Stimulated activated naive CD4-positive, alpha-beta T cell treated with Interleukin-2 at 50 U/mL for 16 hours (primary cell): ENCODE measurements at regions not wholly inside any gene's neighbourhood (a gene's known extent, or its start where the extent isn't known, plus 50 kb on each side); places are given as distances from the start of the nearest gene placed in this dataset.
"Not testable (repeated sequence)": the region's sequence is repeated elsewhere in the genome, so short reads cannot be mapped to it uniquely, and the experiment has no call there.

Experiments
- DNase-seq: peaks from one replicate; lab custom pipeline; 2025; lab: John Stamatoyannopoulos, UW

DNA sequence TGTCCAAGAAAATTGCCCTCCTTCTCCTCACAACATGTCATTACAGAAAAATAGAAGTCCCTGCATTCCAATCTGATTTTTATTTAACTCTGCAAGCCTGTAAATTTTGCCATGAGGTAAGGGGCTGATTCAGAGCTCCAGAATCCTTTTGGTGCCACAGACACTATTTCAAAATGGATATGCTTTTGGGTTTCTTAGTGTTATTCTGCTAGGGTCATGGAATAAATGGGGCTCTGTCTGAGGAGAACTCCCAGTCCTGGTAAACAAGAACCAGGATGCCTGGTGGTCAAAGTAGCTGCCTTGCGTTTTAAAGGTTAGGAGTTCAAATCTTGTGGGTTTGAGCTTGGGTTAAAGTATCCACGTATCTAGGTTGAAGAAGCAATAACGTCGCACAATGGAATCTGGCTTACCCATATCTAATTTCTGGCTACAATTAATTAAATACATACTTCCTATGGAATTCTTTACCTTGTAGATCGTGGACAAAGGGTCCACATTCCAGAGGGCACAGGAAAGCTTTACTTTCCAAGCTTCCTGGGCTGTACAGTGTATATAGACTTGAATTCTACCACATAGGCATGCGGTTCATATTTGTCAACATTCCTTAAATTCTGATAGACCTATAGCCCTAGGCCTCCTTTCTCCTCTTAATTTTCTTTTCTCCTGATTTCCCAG is 98.0 kb upstream of the CDC42BPA start:
- DNase-seq: no peak

DNA sequence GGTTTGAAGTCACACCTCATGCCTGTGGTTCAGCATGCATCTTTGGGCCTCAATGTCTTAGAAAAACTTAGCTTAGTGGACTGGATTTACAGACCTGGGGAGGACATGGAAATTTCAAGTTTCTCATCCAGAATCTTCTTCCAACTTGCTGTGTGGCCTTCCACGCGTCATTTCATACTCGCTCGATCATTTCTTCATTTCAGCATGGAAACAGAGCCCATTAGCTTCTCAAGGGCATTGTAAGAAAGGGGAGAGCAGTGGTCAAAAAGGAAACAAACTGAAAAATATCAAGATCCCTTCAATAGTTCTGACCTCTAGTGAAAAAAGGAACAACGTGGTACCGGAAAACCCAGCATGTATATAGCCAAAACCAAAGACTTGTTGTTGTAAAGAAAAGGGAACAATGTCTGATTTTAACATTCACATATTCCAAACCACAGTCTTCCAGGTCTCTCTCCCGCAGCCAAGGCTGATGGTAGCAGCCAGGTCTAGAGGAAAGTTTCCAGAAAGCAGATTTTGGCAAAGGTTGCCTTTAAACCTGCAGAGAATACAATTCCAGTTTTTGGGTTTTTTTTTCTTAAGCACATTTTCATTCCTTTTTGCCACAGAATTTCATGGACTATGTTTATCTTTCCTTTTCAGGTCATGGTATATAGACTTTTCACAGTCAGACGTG is 97.0 kb upstream of the CDC42BPA start:
- DNase-seq: no peak

DNA sequence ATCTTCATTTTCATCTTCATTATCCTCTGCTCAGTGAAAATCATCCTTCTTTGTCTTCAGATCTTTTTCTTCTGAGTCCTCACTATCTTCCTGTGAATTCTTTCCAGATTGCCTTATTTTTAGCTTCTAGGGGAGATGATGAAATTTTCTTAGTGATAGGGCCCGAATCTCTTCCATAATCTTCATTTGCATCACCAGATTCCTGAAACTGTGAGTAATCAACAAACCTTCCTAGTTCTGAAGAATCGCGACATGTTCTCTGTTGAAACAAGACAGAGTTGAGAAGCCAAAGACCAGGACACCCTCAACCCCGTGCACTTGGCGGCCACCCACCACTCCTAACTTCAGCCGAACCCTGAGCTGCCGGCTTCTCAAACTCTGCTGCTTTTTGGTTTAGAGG is 92.8 kb upstream of the CDC42BPA start:
- DNase-seq: no peak

DNA sequence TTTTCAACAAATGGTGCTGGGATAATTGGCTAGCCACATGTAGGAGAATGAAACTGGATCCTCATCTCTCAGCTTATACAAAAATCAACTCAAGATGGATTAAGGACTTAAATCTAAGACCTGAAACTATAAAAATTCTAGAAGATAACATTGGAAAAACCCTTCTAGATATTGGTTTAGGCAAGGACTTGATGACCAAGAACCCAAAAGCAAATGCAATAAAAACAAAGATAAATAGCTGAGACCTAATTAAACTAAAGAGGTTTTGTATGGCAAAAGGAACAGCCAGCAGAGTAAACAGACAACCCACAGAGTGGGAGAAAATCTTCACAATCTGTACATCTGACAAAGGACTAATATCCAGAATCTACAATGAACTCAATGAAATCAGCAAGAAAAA is 88.0 kb upstream of the CDC42BPA start:
- not testable (repeated sequence) for DNase-seq

DNA sequence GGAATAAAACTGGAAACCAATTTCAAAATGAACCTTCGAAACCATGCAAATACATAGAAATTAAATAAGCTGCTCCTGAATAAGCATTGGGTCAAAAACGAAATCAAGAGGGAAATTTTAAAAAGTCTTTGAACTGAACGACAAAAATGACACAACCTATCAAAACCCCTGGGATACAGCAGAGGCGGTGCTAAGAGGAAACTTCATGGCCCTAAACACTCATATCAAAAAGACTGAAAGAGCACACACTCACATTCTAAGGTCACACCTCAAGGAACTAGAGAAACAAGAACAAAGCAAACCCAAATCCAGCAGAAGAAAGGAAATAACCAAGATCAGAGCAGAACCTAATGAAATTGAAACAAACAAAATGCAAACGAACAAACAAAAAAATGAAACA is 85.2 kb upstream of the CDC42BPA start:
- DNase-seq: no peak

DNA sequence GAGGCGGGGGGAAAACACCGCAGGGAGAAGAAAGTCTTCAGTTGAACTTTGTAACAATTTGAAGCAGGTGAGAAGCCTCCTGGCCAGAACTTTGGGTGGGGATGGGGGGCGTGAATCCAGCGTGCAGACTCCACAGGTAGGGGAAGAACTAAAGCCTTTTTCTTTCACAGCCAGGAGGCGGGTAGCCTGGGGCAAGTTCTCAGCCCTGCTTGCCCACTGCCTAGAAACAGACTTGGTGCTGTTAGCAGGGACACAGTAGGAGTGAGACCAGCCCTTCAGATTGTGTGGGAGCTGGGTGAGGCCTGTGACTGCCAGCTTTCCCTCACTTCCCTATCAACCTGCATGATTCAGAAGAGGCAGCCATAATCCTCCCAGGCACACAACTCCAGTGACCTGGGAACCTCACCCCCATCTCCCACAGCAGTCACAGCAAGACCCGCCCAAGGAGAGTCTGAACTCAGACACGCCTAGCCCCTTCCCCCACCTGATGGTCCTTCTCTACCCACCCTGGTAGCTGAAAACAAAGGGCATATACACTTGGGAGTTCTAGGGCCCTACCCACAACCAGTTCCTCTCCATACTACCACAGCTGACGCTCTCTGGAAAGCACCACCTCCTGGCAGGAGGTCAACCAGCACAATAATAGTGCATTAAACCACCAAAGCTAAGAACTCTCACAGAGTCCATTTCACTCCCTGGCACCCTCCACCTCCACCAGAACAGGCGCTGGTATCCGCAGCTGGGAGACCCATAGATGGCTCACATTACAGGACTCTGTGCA is 83.5 kb upstream of the CDC42BPA start:
- no peak for DNase-seq

DNA sequence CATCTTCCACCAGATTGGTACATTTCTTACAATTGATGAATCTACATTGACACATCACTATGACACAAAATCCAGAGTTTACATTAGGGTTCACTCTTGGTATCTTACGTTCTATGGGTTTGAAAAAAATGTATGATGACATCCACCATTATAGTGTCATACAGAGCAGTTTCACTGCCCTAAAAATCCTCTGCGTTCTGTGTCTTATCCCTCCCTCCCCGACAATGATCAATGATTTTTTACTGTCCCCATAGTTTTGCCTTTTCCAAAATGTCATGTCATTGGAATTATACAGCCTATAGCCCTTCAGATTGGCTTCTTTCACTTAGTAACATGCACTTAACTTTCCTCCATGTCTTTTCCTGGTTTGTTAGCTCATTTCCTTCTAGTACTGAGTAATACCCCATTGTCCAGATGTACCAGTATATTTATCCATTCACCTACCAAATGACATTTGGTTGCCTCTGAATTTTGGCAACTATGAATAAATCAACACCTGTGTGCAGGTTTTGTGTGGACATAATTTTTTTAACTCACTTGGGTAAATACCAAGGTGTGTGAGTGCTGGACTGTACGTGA is 80.9 kb upstream of the CDC42BPA start:
- no peak for DNase-seq

DNA sequence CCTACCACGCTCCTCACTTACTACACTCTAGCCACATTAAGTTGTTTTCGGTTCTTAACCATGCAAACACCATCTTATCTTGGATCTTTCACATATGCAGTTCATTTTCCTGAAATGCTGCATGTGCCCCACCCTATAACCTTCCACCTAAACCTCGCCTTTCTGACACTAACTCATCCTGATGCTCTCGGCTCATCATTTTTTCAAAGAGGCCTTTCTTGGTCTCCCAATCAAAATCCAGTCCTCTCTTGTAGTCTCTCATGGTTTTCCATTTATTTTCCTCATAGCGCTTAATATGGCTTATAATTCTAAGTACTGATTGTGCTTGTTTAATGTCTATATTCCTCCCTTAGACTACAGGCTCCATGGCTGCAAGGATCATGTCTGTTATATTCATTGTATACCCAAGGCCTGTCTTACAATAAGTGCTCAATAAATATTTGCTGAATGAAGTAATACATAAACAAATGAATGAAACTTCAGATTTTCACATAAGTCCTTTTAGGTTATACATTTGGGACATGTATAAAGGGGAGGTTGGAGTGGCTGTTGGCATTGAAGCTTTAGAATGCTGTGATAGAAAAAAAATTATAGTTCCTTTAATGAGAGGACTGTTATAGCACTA is 79.2 kb upstream of the CDC42BPA start:
- DNase-seq: no peak

DNA sequence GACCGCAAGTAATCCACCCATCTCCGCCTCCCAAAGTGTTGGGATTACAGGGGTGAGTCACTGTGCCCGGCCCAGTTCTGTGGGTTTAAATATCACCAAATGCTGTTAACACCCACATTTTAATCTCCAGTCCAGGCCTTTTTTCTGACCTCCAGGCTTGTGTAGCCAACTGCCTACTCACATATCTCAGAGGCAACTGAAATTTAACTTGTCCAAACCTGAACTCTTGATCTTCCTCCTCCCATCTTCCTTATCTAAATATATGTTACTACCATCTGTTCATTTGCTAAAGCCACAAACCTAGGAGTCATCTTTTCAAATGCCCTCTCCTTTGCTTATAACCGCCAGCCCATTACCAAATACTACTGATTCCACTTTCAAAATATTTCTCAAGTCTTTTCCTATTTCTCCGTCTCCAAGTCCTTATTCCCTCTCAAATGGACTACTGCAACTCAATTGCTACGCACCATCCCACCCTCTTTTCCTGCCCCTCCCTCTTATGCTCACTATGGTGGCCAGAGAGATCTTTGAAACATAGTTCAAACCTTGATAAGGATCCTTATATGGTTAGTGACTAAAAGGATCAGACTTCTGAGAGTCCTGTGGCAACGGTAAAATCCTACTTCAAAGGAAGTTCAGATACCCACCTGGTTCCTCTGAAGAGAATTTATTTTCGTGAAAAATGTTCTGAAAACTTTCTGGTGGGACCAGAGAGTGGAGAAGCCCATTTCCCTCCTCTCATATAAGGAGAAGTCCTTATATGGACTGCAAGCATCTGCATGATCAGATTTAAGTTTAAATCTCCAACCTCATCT is 78.5 kb upstream of the CDC42BPA start:
- DNase-seq: no peak

DNA sequence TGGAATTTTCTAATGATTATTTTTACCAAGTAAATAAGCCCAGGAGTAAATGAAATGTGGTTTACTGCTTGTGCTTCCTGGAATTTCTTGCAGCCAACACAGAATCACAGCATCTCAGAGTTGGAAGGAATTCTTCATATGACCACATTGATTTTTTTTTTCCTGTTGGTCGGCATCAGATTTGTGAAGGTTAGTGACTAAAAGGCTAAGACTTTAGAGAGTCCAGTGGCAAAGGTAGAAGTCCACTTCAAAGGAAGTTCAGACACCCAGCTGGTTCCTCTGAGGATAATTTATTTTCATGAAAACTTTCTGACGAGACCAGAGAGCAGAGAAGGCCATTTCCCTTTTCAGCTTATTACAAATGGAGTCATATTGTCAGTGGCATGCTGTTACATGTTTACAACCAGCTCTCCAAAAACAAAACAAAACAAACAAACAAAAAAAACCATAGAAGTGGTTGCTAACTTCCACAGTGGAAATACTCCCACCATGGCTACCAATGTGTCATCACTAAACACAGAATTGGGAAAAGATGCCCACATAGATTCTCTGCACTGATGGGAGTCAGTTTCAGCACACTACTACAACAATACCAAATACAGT is 77.2 kb upstream of the CDC42BPA start:
- DNase-seq: no peak

DNA sequence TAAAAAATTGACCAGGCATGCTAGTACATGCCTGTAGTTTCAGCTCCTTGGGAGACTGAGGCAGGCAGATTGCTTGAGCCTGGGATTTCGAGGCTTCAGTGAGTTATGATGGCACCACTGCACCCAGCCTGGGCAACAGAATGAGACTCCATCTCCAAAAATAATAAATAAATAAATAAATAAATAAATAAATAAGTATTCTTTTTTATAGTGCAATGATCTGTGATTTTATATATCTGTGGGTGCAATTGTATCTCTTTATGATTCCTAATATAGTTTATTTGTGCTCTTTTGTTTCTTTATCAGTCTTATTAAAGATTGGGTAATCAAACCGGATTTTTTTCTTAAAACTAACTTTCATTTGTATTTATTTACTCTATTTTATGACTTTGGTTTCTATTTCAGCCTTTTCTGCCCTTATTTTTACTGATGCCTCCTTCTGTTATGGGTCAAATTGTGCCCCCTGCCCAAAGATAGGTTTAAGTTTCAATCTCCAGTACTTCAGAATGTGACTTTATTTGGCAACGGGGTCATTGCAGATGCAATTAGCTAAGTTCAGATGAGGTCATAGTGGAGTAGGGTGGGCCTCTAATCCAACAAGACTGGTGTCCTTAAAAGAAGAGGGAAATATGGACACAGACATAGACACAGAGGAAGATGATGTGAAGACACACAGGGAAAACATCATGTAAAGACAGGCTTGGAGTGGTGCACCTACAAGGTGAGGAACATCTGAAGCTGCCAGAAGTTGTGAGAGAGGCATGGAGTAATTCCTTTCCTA is 74.9 kb upstream of the CDC42BPA start:
- DNase-seq: no peak

DNA sequence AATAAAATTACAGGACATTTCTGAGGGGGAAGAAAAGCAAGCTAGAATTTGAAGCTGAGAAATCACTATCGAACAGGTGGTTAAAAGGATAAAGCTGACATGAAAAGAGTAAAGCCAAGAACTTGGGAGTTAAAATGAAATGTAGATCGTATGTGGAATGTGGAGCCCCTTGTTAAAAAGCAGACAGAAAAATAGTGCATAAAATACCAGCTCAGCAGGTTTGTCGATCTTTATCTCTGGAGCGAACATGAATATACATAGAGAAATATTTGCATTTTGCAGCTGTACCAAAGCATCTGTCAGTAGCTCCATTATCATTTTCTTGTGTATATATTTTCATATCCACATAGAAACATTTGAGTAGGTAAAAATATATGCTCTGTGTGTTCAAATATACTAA is 73.6 kb upstream of the CDC42BPA start:
- no peak for DNase-seq

DNA sequence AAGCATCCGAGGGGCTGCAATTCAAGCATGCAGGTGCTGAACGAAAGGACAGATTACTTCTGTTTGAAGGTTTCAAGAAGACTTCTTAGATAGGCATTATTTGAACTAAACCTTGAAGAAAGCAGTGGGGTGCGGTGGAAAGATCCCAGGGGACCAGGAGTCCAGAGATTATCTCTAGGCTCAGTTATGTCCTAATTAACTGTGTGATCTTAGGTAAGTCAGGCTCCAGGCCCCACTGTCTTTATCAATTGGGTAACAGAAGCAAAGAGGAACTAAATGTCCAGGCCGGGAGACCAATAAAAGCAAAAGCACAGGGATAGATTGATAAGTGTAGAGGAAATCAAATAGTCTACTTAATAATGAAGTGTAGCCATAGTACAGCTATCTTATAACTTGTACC is 72.9 kb upstream of the CDC42BPA start:
- DNase-seq: no peak

DNA sequence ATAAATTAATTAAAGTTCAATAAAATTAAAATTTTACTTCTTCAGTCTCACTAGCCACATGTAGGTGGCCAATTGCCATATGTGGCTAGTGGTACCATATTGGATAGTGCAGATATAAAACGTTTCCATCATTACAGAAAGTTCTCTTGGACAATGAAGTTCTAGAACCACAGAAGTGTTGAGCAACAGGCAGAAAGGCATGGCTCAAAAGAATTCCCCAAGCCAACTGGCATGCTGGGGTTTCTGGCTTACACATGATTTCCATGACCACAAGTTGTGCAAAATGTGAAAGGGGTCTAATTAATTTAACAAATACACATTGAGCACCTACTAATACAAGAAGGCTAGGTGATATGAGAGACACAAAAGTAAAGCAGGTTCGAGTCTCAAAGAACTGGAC is 72.2 kb upstream of the CDC42BPA start:
- DNase-seq: no peak

DNA sequence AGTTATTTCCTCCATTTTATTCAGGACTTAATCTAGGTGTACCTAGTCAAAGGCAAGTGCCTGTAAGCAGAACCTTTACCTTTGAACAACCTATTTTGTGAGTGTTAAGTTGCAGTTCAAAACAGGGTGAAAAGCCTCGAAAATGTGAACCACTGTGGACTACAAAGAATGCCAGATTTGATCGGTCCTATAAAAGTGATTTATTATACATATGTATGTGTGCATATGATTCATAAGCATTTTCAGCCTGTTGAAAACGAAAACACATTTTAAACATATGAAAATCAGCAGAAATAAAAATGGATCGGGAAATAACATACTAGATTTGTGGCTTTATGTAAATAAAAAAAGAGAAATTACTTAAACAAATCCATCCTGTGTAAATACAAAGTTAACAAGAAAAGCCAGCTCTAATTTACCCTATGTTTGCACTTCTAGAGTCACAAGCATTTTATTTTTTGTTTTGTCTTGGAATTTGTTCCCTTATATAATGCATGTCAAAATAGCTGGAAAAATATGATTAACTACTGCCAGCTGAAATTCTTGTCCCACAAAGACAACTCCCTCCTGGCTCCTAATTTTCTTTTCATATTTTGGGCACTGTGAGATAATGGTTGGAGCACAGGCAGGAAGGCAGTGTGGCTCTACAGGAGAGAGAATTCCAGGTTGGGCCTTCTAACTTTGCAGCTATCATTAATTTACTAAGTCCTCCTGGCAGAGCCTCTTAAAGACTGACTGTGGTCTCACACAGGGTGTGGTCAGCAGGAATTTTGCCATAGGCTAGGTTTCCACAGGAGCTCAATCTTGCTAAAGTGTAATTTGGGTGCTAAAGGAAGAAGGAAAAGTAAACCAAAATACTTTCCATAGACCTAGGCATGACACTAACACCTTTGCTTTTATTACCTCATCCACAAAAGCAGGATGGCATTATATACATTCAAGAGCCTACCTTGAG is 70.2 kb upstream of the CDC42BPA start:
- DNase-seq: no peak

DNA sequence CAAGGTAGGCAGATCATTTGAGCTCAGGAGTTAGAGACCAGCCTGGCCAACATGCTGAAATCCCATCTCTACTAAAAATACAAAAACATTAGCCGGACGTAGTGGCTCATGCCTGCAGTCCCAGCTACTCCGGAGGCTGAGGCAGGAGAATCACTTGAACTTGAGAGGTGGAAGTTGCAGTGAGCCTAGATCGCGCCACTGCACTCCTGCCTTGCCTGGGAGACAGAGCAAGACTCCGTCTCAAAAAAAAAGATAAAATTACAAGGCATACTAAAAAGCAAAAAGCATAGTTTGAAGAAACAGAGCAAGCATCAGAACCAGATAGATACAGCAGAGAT is 61.2 kb upstream of the CDC42BPA start:
- DNase-seq: no peak

DNA sequence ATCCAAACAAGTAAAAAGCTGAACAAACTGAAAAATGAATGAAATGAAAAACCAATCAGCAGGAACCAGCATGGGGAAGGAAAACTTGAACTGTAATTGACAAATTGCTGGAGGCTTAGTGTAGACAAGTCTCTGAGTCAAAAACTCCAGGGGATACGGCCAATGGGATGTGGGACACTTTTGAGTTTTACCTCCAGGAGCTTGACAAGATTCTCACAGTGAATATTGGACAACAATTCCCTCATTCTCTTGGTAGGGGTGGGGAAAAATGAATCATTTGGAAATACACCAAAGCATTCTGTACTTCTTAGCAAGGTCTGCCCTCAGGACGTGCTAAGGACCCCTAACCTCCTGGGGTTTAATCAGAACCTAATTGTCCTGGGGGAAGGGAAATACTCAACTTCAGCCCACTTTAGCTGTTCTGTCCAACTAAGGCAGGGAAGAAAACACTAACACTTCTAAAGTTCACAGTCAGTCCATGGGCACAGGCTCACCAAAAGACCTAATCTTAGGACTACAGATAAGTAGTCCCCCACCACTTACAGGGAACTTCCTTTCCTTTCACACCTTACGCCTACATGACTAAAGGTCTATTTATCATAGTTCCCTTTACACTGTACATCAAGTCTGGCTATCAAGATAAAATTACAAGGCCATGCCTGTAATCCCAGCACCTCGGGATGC is 60.7 kb upstream of the CDC42BPA start:
- DNase-seq: no peak

DNA sequence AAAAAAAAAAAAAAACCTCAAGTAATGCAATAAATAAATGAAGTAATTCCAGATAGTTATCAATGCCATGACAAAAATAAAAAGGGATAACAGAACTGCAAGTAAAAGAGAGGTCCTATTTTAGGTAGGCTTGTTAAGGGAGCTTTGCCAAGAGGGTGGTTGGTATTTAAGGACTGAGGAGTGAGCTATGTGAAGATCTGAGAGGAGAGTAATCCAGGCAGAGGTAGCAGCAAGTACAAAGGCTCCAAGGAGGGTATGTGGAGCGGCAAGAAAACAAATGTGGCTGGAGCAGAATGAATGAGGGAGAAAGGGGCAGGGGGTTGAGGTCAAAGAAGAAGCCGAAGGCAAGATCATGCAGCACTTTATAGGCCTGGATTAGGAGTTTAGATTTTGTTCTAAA is 59.9 kb upstream of the CDC42BPA start:
- no peak for DNase-seq

DNA sequence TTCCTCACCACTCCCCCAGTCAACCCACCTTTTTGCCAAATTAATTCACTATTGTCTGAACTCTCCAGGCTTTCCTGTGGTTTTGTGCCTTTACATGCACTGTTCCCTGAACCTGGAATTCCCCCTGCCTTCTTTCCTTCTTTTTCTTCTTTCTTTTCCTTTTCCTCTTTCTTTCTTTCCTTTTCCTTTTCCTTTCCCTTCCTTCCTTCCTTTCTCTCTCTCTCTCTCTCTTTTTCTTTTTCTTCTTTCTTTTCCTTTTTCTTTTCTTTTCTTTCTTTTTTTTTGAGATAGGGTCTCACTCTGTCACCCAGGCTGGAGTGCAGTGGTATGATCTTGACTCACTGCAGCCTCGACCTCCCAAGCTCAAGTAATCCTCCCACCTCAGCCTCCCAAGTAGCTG is 56.6 kb upstream of the CDC42BPA start:
- no peak for DNase-seq
